HAP-1 (cell line): ENCODE measurements at regions not wholly inside any gene's neighbourhood (a gene's known extent, or its start where the extent isn't known, plus 50 kb on each side); places are given as distances from the start of the nearest gene placed in this dataset.
"Not testable (repeated sequence)": the region's sequence is repeated elsewhere in the genome, so short reads cannot be mapped to it uniquely, and the experiment has no call there.

Experiments used
- DNase-seq, 2 experiments: peaks; one replicate each; pipeline ENCODE4 v3.0.0-alpha.2; 2016 to 2020; ENCODE audit warnings: low spot score in 2 of 2
- H3K27me3 ChIP-seq: fragments of 250-450 bp; sonication (Bioruptor Pico); 2 replicates; pipeline ENCODE4 v1.5.1; 2020; ENCODE audit warnings: low read depth, mild to moderate bottlenecking, moderate library complexity
- H3K36me3 ChIP-seq: fragments of 250-450 bp; sonication (Bioruptor Pico); replicated peaks from 2 replicates; pipeline ENCODE4 v1.5.1; 2020; ENCODE audit warnings: mild to moderate bottlenecking
- H3K4me1 ChIP-seq: fragments of 250-450 bp; sonication (Bioruptor Pico); 2 replicates; pipeline ENCODE4 v1.5.1; 2020; ENCODE audit warnings: mild to moderate bottlenecking
- H3K4me3 ChIP-seq: fragments of 250-450 bp; sonication (Bioruptor Pico); 2 replicates; pipeline ENCODE4 v1.5.1; 2020; ENCODE audit warnings: mild to moderate bottlenecking, moderate library complexity
- H3K9me3 ChIP-seq: fragments of 250-450 bp; sonication (Bioruptor Pico); 2 replicates; pipeline ENCODE4 v1.5.1; 2020; ENCODE audit warnings: mild to moderate bottlenecking, moderate library complexity
- in situ Hi-C: fragments of 300-500 bp; cut with MboI; formaldehyde crosslinking; loops from 3 replicates; pipeline ENCODE4 v1.14.3; 2020; ENCODE audit warnings: low sequenced_read_pairs, inconsistent platforms, mixed read lengths

GRCh38 chr2:195238826-195239225 is 418.2 kb upstream of the SLC39A10 start:
- Histone ChIP-seq H3K9me3 (no peaks in the 10 kb centered on the region), H3K4me1 (no peaks in the 10 kb centered on the region), H3K4me3 (no peak overlapping the region), H3K36me3 (no peaks in the 10 kb centered on the region), H3K27me3 (no peaks in the 10 kb centered on the region)
- in situ Hi-C loops, result no loop called here
- DNase-seq, result no peak

- Histone ChIP-seq H3K4me1 (no peaks in the 10 kb centered on the region), H3K27me3 (no peaks in the 10 kb centered on the region), H3K36me3 (no peaks in the 10 kb centered on the region), H3K9me3 (no peaks in the 10 kb centered on the region), H3K4me3 (no peak overlapping the region)
- in situ Hi-C loops, result no loop called here
- DNase-seq, result no peak
These were observed 418.6 kb upstream of the SLC39A10 start for GRCh38 chr2:195238379-195238778.

GRCh38 chr2:195228547-195228946 is 428.5 kb upstream of the SLC39A10 start:
- in situ Hi-C loops, H3K4me1 ChIP-seq, H3K9me3 ChIP-seq, DNase-seq, H3K27me3 ChIP-seq, H3K36me3 ChIP-seq, H3K4me3 ChIP-seq: not testable (repeated sequence)

GRCh38 chr2:195214072-195214471 is 443.0 kb upstream of the SLC39A10 start:
- Histone ChIP-seq H3K4me1 (no peaks in the 10 kb centered on the region), H3K9me3 (no peaks in the 10 kb centered on the region), H3K4me3 (no peak overlapping the region), H3K27me3 (no peaks in the 10 kb centered on the region), H3K36me3 (no peaks in the 10 kb centered on the region)
- DNase-seq, result no peak
- in situ Hi-C loops, result no loop called here

GRCh38 chr2:195212586-195212985 is 444.4 kb upstream of the SLC39A10 start:
- Histone ChIP-seq H3K9me3 (no peaks in the 10 kb centered on the region), H3K36me3 (no peaks in the 10 kb centered on the region), H3K27me3 (no peaks in the 10 kb centered on the region), H3K4me1 (no peaks in the 10 kb centered on the region), H3K4me3 (no peak overlapping the region)
- in situ Hi-C loops, result no loop called here
- DNase-seq, result no peak

DNA sequence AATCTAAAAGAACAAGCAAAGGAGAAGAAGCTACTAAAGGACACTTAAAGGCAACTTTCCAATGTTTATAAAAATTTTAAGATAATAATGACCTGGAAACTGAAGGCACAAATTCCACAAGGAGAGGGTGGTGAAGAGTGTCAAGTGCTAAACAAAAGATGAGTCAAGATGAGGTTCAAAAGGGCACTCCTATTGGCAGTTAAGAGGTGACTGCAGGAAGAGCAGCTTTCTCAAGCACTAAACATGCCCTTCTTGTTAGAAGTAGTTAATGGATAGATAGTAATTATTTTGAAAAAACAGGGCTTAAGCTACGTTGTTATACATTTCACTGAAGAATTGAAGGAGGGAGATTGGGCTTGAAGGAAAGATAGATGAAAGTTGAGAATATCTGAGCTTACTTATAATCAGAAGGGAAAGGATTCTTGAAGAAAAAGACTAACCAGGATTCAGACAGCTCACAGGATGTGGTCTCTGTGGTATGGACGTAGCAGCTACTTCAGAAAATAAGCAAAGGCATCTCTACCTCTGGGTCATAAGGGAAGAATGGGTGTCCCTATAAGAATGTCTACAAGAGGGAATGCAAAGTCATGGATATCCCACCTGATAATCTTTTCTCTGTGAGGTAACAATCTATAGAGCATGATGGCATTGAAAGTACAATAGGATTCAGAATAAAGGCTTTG is 454.7 kb upstream of the SLC39A10 start:
- no peak for DNase-seq
- no peaks in the 10 kb centered on the region for H3K4me1 ChIP-seq
- in situ Hi-C loops, result no loop called here

GRCh38 chr2:195199864-195200263 is 457.2 kb upstream of the SLC39A10 start:
- no peaks in the 10 kb centered on the region for H3K27me3 ChIP-seq
- in situ Hi-C loops, result no loop called here

More for the DNA sequence above, 454.7 kb upstream of the SLC39A10 start:
- Histone ChIP-seq H3K27me3 (no peaks in the 10 kb centered on the region), H3K9me3 (no peaks in the 10 kb centered on the region), H3K36me3 (no peaks in the 10 kb centered on the region), H3K4me3 (no peak overlapping the region)

GRCh38 chr2:195181059-195181705 is 475.8 kb upstream of the SLC39A10 start:
- Histone ChIP-seq H3K9me3 (no peaks in the 10 kb centered on the region), H3K36me3 (no peaks in the 10 kb centered on the region), H3K27me3 (no peaks in the 10 kb centered on the region), H3K4me1 (no peaks in the 10 kb centered on the region), H3K4me3 (no peak overlapping the region)
- no peak for DNase-seq
- in situ Hi-C loops, result no loop called here

More at GRCh38 chr2:195199864-195200263, 457.2 kb upstream of the SLC39A10 start:
- H3K9me3 ChIP-seq, result no peaks in the 10 kb centered on the region
- H3K36me3 ChIP-seq, result no peaks in the 10 kb centered on the region
- no peaks in the 10 kb centered on the region for H3K4me1 ChIP-seq
- no peak overlapping the region for H3K4me3 ChIP-seq
- DNase-seq, result no peak

- H3K4me3 ChIP-seq, result no peak overlapping the region
- H3K27me3 ChIP-seq, result no peaks in the 10 kb centered on the region
- no peaks in the 10 kb centered on the region for H3K9me3 ChIP-seq
- H3K36me3 ChIP-seq, result no peaks in the 10 kb centered on the region
- DNase-seq, result no peak
- in situ Hi-C loops, result no loop called here
- H3K4me1 ChIP-seq, result no peaks in the 10 kb centered on the region
These were observed 488.7 kb upstream of the SLC39A10 start for GRCh38 chr2:195168369-195168768.

GRCh38 chr2:195164930-195165329 is 492.1 kb upstream of the SLC39A10 start:
- no peak for DNase-seq
- Histone ChIP-seq H3K9me3 (no peaks in the 10 kb centered on the region), H3K4me1 (no peaks in the 10 kb centered on the region), H3K4me3 (no peak overlapping the region), H3K27me3 (no peaks in the 10 kb centered on the region), H3K36me3 (no peaks in the 10 kb centered on the region)
- in situ Hi-C loops, result no loop called here

DNA sequence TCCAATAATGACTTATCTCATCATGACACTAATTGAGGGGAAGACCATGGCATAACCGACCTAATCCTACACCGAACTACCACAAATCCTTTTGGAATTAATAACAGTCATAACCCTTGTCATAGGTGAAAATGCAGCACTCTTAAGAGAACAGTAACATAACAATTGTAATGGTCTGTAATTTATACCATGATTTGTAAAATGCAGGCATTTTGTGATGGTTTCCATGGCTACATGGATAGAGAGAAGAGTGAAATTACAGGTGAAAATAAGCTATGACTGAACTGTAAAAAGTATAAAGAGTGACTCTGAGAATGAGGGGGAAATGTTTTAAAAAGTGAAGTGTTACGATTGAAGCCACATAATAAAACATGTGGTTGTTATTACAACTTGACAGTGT is 494.1 kb upstream of the SLC39A10 start:
- H3K9me3 ChIP-seq, result no peaks in the 10 kb centered on the region
- in situ Hi-C loops, result no loop called here
- no peak for DNase-seq
- no peak overlapping the region for H3K4me3 ChIP-seq
- no peaks in the 10 kb centered on the region for H3K4me1 ChIP-seq
- H3K36me3 ChIP-seq, result no peaks in the 10 kb centered on the region
- no peaks in the 10 kb centered on the region for H3K27me3 ChIP-seq

- no peaks in the 10 kb centered on the region for H3K36me3 ChIP-seq
- no peak overlapping the region for H3K4me3 ChIP-seq
- H3K27me3 ChIP-seq, result no peaks in the 10 kb centered on the region
- H3K9me3 ChIP-seq, result no peaks in the 10 kb centered on the region
- H3K4me1 ChIP-seq, result no peaks in the 10 kb centered on the region
- in situ Hi-C loops, result no loop called here
- DNase-seq, result no peak
These were observed 494.8 kb upstream of the SLC39A10 start for GRCh38 chr2:195162194-195162593.

- H3K4me1 ChIP-seq, result no peaks in the 10 kb centered on the region
- in situ Hi-C loops, result no loop called here
- H3K36me3 ChIP-seq, result no peaks in the 10 kb centered on the region
- DNase-seq, result no peak
- no peak overlapping the region for H3K4me3 ChIP-seq
- H3K9me3 ChIP-seq, result no peaks in the 10 kb centered on the region
- H3K27me3 ChIP-seq, result no peaks in the 10 kb centered on the region
These were observed 496.1 kb upstream of the SLC39A10 start for GRCh38 chr2:195160963-195161362.

- H3K36me3 ChIP-seq, result no peaks in the 10 kb centered on the region
- no peaks in the 10 kb centered on the region for H3K27me3 ChIP-seq
- H3K9me3 ChIP-seq, result no peaks in the 10 kb centered on the region
- no peaks in the 10 kb centered on the region for H3K4me1 ChIP-seq
- no peak overlapping the region for H3K4me3 ChIP-seq
- in situ Hi-C loops, result no loop called here
- DNase-seq, result no peak
These were observed 505.3 kb upstream of the SLC39A10 start for GRCh38 chr2:195151711-195152110.
